ENCODE measurements at regions not wholly inside any gene's neighbourhood (a gene's known extent, or its start where the extent isn't known, plus 50 kb on each side); places are given as distances from the start of the nearest gene placed in this dataset.

GRCh38 chr10:45547207-45547606 lies 125.4 kb downstream of the ZFAND4 start:
- TF ChIP-seq CTCF (IDR thresholded peaks at IDR 0.05; ENCODE audit: insufficient read depth, low read depth, low read length) (no peak), EZH2 (IDR thresholded peaks at IDR 0.05; ENCODE audit: insufficient read depth, low read length) (no peak)
